A673 (cell line): ENCODE measurements at regions not wholly inside any gene's neighbourhood (a gene's known extent, or its start where the extent isn't known, plus 50 kb on each side); places are given as distances from the start of the nearest gene placed in this dataset.

Experiments used
- BruUV-seq: library from RNA; stranded (reverse); fragments of 400-500 nt; replicated peaks from 2 replicates; lab custom pipeline; 2021; lab: Mats Ljungman, UMichigan
- CTCF ChIA-PET: fragments of 300-600 bp; sonication (Branson Sonifier 250); formaldehyde crosslinking; loops from one replicate; lab custom pipeline; 2022; ENCODE audit warnings: antibody characterized with exemption; lab: Charles Lee
- POLR2A ChIA-PET: fragments of 300-600 bp; sonication (Branson Sonifier 250); formaldehyde crosslinking; loops from one replicate; lab custom pipeline; 2022; ENCODE audit warnings: antibody characterized with exemption; ENCODE audit not compliant: low non-redundant PET; lab: Charles Lee
- DNase-seq: peaks from one replicate; pipeline ENCODE4 v3.0.0-alpha.2; 2015; ENCODE audit warnings: low spot score
- H3K27ac ChIP-seq: fragments of 200-600 bp; sonication (generic); 2 replicates; pipeline ENCODE4 v1.5.1; 2016; ENCODE audit warnings: mixed run types, low read depth, mild to moderate bottlenecking, mixed read lengths, antibody characterized with exemption, low read length; ENCODE audit not compliant: poor library complexity, severe bottlenecking
- H3K27me3 ChIP-seq: fragments of 200-600 bp; sonication (generic); replicated peaks from 2 replicates; pipeline ENCODE4 v1.6.1; 2017; ENCODE audit warnings: mixed run types, low read depth, mild to moderate bottlenecking, mixed read lengths, antibody characterized with exemption, low read length; ENCODE audit not compliant: insufficient read depth, poor library complexity
- H3K36me3 ChIP-seq: fragments of 200-600 bp; sonication (generic); 2 replicates; pipeline ENCODE4 v1.6.1; 2016; ENCODE audit warnings: mixed run types, mild to moderate bottlenecking, mixed read lengths, antibody characterized with exemption, low read length; ENCODE audit not compliant: insufficient read depth, poor library complexity, severe bottlenecking
- H3K4me1 ChIP-seq: fragments of 200-600 bp; sonication (generic); 2 replicates; pipeline ENCODE4 v1.6.1; 2017; ENCODE audit warnings: mixed run types, mild to moderate bottlenecking, mixed read lengths, antibody characterized with exemption, low read length; ENCODE audit not compliant: insufficient read depth, poor library complexity, severe bottlenecking
- H3K4me3 ChIP-seq: fragments of 200-600 bp; sonication (generic); 2 replicates; pipeline ENCODE4 v1.5.1; 2016; ENCODE audit warnings: low read depth, mixed run types, mild to moderate bottlenecking, mixed read lengths, low read length; ENCODE audit not compliant: poor library complexity, severe bottlenecking
- H3K9me3 ChIP-seq: fragments of 200-600 bp; sonication (generic); 2 replicates; pipeline ENCODE4 v1.6.1; 2016; ENCODE audit warnings: mixed run types, low read depth, mild to moderate bottlenecking, mixed read lengths, antibody characterized with exemption, low read length; ENCODE audit not compliant: poor library complexity, severe bottlenecking
- CTCF ChIP-seq: fragments of 300-800, 200-600 bp; sonication (generic); conservative IDR thresholded peaks from 2 replicates; pipeline ENCODE4 v1.5.1; 2017; ENCODE audit warnings: low read depth, mild to moderate bottlenecking, antibody characterized with exemption, low read length, moderate library complexity, mixed read lengths
- EZH2 ChIP-seq: fragments of 200-600 bp; sonication (generic); IDR thresholded peaks from 2 replicates; pipeline ENCODE4 v1.6.1; 2017; ENCODE audit warnings: borderline replicate concordance, low read depth, mild to moderate bottlenecking, mixed read lengths, antibody characterized with exemption, low read length; ENCODE audit not compliant: poor library complexity, severe bottlenecking
- intact Hi-C: fragments of 100-400 bp; cut with micrococcal nuclease; formaldehyde crosslinking; loops from one replicate; pipeline ENCODE4 v1.10.0; 2022; ENCODE audit not compliant: unreplicated experiment

DNA sequence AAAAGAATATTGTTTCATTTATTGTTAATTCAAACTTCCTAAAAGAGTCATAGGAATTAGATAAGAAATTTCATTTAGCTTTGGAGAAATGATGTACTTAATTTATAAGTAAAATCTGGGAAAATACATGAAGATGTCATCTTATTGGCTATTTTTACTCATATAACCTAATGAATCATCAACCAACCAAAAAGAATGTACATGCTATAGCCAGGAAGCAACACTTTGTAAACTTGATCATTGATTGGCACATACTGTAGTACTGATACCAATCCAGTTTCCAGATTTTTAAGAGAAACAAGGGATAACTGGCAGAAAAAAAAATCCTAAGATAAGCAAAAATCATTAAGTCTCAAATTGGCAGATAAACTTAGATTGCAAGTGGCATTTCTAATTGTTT lies 207.9 kb upstream of the CDIN1 start:
- Histone ChIP-seq H3K36me3 (no peaks in the 10 kb centered on the region), H3K4me3 (no peak overlapping the region), H3K27ac (no peak overlapping the region), H3K27me3 (no peaks in the 10 kb centered on the region), H3K4me1 (no peaks in the 10 kb centered on the region), H3K9me3 (no peaks in the 10 kb centered on the region)
- ChIA-PET POLR2A (no interaction called here), CTCF (no interaction called here)
- no TSS peak for BruUV-seq
- intact Hi-C loops: no loop called here
- DNase-seq: no peak
- no peak for TF ChIP-seq CTCF
- TF ChIP-seq EZH2: no peak

- H3K4me1 ChIP-seq: no peaks in the 10 kb centered on the region
- DNase-seq: no peak
- no peaks in the 10 kb centered on the region for H3K9me3 ChIP-seq
- ChIA-PET POLR2A (no interaction called here), CTCF (no interaction called here)
- intact Hi-C loops: no loop called here
- BruUV-seq: no TSS peak
- no peak overlapping the region for H3K4me3 ChIP-seq
- no peaks in the 10 kb centered on the region for H3K27me3 ChIP-seq
- H3K36me3 ChIP-seq: no peaks in the 10 kb centered on the region
- TF ChIP-seq CTCF: no peak
- H3K27ac ChIP-seq: no peak overlapping the region
Observed at GRCh38 chr15:36372968-36373367, 206.5 kb upstream of the CDIN1 start.

GRCh38 chr15:36373550-36373949 lies 205.9 kb upstream of the CDIN1 start:
- no peak for TF ChIP-seq EZH2
- BruUV-seq: no TSS peak
- POLR2A ChIA-PET: no interaction called here

GRCh38 chr15:36389107-36389506 lies 190.3 kb upstream of the CDIN1 start:
- H3K27me3 ChIP-seq: no peaks in the 10 kb centered on the region
- no peak overlapping the region for H3K4me3 ChIP-seq
- intact Hi-C loops: no loop called here
- no peaks in the 10 kb centered on the region for H3K4me1 ChIP-seq
- CTCF ChIA-PET: no interaction called here
- POLR2A ChIA-PET: no interaction called here
- no peaks in the 10 kb centered on the region for H3K36me3 ChIP-seq
- TF ChIP-seq EZH2: no peak
- TF ChIP-seq CTCF: no peak
- BruUV-seq: no TSS peak
- DNase-seq: no peak
- H3K27ac ChIP-seq: no peak overlapping the region
- H3K9me3 ChIP-seq: no peaks in the 10 kb centered on the region

More at GRCh38 chr15:36373550-36373949, 205.9 kb upstream of the CDIN1 start:
- CTCF ChIA-PET: no interaction called here
- Histone ChIP-seq H3K27ac (no peak overlapping the region), H3K36me3 (no peaks in the 10 kb centered on the region), H3K4me3 (no peak overlapping the region), H3K27me3 (no peaks in the 10 kb centered on the region), H3K4me1 (no peaks in the 10 kb centered on the region), H3K9me3 (no peaks in the 10 kb centered on the region)
- no peak for DNase-seq
- intact Hi-C loops: no loop called here
